ENCODE measurements at regions not wholly inside any gene's neighbourhood (a gene's known extent, or its start where the extent isn't known, plus 50 kb on each side); places are given as distances from the start of the nearest gene placed in this dataset.

DNA sequence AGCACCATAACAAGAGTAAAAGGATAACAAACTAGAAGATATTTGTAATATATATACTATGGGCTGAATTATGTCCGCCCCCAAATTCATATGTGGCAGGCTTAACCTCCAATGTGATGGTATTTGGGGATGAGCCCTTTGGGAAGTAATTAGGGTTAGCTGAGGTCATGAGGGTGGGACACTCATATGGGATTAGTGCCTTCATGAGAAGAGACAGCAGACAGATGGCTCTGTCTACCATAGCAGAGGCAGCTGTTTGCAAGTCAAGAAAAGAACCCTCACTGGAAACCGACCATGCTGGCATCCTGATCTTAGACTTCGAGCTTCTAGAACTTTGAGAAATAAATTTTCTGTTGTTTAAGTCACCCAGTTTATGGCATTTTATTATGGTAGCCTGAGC, 303.6 kb downstream of the LMO4 start:
- DNase-seq, result no peak

DNA sequence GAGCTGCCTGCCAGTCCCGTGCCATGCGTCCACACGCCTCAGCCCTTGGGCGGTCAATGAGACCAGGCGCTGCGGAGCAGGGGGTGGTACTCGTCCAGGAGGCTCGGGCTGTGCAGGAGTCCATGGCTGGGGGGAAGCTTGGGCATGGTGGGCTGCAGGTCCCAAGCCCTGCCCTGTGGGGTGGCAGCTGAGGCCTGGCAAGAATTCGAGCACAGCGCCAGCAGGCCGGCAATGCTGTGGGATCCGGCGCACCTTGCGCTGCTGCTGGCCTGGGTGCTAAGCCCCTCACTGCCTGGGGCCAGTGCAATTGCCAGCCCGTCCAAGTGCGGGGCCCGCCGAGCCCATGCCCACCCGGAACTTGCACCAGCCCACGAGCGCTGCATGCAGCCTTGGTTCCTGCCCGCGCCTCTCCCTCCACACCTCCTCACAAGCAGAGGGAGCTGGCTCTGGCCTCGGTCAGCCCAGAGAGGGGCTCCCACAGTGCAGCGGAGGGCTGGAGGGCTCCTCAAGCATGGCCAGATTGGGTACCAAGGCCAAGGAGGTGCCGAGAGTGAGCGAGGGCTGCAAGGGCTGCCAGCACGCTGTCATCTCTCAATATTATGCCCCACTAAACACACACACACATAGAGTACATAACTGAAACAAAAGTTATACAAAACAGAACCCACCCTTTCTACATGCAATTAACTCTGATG, 307.7 kb downstream of the LMO4 start:
- DNase-seq, result no peak

GRCh38 chr1:87638636-87639035, 310.0 kb downstream of the LMO4 start:
- DNase-seq, result no peak

DNA sequence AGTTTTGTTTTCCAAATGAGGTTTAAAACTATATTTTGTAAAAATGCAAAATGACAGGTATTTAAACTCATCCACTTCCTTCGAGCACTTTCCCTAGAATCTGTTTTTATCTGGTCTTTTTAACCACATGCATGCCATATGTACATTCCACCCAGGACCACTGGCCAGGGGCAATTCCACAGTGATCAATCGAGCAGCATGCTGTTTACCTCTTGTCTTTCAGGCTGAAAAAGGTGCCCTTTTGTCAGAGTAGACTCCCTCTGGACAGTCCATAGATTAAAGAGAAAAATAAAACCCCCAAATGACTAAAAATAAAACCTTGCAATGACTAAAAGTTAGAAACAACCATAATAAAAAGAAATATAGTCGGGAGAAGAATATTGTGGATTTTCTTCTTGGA, 313.3 kb downstream of the LMO4 start:
- no peak for DNase-seq

DNA sequence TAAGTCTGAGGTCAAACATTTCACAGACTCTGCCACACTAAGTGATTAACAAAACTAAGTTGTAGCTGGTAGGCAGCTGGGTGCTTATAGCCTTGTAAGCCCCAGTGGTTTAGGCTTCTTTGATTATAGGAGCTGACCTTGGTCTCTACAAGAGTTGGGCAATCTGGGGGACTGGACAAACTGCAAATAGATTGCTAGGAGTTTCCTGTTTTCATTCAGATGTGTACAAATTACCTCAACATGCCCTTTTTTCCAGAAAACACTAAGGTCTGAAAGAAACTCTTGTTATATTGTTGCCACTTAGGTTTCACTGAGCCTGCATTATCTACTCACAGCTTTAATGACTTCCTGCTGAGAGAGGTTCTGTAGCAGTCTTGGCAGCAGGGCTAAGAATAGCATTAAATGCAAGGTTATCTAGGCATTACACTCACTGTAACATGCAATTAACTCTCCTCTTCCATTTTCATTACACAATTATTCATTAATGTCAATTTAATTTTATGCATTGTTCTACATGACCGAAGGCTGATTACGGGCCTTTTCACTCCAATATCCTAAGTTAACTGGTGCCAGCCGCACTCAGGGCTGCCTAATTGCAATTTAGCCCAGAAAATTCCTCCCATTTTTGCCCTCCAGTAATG, 314.0 kb downstream of the LMO4 start:
- no peak for DNase-seq

DNA sequence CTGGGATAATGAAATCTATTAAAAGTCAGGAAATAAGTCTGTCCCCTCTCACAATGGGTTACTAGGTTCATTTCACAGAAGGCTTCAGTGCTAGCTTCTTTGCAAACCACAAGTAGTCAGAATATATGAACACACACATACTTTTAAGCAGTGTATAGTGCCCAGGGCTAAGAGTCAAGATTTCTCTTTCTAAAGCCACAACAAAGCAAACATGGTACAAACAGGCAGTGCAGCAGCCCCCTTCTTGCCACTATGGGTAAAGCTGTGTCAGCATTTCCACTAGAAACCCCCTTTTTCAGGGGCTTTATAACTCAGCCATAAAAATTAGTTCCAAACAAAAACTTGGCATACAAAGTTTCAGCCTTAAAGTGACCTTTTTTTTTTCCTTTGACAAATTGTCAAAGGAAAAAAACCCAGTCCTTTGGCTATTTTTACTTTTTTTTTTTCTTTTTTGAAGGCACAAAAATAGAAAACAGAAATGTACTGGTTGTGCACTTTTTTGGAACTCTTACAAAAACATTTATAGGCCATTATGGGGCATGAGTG, 315.4 kb downstream of the LMO4 start:
- DNase-seq, result no peak

- DNase-seq, result no peak
These were observed 316.0 kb downstream of the LMO4 start for GRCh38 chr1:87644579-87645190.

DNA sequence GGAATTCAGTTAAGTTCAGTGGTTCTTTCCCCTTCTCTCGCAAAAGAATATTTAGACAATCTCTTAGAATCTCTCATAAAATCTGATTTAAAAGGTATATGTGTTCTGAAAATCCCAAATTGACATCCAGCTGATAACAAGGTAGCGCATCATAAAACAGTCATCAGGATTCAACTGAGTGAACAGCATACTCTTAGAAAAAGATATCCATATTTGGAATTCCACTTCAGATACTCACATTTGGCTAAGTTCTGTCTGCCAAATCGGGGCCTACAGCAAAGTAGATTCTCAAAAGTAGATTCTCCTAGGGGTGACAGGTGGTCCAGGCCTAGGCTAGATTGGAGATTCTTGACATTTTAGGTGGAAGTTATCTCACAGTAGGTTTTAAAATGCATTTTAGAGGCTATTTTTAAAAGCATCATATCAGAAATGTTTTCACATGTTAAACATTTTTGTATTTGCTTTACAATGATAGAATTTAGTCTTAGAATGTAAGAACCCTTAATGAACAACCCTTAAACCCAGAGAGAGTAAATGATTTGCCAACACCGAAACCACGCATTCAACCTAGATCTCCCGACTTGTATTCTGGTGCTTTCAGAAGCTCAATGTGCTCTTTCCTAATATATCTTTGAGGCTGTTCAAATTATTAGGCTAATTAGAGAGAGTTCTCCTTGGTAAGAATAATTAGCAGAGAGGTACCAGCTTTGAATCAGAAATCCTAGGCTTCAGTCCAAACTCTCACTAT, 318.9 kb downstream of the LMO4 start:
- no peak for DNase-seq

- no peak for DNase-seq
These were observed 319.8 kb downstream of the LMO4 start for GRCh38 chr1:87648323-87649119.

DNA sequence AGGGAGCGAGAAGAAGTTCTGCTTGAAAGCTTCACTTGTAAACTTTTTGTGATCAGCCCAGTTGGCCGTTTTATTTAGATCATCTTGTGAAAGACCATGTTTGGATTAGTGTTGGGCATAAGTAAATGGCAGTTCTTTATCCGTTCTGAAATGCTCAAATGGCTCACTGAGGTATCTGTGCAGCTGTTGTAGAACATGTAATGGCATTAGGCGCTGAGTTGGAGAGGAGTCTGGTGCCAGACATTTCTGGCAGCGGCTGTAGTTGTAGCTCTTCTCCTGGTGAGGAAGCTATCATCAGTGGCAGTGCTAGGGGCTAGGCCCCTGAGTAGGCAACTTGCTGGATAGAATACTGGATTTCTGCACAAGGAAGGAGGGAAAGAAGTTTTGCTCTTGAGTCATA, 321.6 kb downstream of the LMO4 start:
- DNase-seq, result no peak

DNA sequence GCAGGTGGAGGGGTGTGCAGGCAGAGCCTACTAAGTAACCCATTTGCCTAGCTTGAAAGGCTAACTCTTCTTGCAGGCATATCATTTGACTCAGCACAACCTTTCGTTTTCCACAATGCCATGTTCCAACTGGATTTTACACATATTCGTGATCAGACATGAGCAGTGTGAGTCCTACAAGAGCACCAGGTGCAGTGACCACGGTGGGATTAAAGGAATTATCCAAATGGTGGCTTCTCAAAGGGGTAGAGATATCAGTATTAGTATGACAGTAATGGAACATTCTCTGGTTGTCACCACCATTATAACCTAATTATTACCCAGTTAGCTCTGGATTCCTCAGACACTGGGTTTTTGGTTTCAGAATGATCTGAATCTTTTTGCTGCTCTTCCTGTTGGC, 323.5 kb downstream of the LMO4 start:
- DNase-seq, result no peak

- DNase-seq, result no peak
These were observed 336.5 kb downstream of the LMO4 start for GRCh38 chr1:87665151-87665550.

DNA sequence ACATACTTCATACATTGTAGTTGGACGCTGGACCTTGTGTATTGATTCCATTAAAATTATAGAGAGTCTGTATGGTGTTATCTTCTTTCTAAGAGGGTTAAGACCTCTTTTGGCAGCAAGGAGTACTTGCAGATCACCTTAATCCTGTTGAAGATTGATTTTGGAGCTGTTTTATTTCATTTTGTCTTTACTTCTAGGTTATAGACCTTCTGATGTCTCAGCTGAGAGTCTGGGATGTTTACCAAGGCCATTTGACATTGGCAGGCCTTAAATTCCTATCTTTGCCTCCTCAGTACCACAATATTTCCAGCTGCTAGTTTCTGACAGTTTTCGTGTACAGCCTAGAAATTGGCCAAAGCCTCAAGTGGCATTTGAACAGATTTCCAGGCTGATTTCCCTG, 338.0 kb downstream of the LMO4 start:
- DNase-seq, result no peak

DNA sequence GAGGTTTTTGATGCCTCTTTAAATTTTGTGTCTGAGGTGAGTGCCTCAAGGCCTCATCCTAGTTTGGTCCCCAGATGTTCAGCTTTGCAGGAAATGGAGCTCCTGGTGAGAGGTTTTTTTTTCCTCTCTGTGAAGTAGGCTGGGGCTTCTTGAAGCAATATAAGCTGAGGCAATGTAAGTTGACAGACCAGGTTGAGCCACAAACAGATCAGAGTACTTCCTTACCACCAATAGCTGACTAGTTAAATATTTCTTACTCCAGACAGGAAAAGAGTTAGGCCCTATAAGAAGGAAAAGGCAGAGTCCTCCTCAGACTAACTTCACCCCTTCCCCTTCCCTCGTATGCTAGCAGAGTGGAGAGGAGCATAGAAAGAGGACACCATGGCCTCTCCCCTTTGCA, 341.0 kb downstream of the LMO4 start:
- no peak for DNase-seq

DNA sequence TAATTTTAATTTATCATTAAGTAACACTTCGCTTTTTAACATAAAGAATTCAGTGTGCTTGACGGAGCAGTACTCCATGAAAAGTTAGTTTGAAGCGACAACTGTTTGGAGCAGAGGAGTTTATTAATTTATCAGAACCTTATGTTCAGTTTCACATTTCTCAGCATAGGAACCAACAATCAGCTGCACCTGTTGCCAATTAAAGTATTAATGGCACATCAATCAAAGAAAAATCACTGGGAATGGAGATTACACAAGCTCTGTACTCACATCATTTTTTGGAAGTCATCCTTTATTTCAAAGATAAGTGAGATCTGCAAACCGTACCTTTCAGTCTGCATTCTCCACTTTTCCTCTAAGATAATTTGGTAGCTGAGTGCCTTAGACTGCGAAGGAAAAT, 344.6 kb downstream of the LMO4 start:
- DNase-seq, result no peak

- no peak for DNase-seq
These were observed 345.1 kb downstream of the LMO4 start for GRCh38 chr1:87673748-87674147.

DNA sequence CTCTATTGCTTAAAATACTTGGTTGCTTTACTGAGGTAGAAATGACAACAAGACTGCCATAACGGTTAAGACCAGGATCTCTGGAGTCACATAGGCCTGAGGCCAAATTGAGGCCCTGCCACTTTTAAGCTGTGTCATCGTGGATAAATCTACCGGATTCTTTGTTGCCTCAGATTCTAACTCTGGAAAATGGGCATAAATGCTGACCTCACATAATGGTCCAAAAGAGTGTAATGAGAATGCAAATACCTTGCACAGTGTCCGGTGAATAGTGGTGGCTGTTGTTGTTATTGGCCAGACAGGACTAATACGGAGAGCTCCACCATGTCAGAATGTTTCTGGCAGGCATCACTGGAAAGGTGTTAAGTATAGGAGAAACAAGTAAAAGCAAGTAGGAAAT, 346.1 kb downstream of the LMO4 start:
- no peak for DNase-seq

GRCh38 chr1:87678266-87678665, 349.6 kb downstream of the LMO4 start:
- no peak for DNase-seq

DNA sequence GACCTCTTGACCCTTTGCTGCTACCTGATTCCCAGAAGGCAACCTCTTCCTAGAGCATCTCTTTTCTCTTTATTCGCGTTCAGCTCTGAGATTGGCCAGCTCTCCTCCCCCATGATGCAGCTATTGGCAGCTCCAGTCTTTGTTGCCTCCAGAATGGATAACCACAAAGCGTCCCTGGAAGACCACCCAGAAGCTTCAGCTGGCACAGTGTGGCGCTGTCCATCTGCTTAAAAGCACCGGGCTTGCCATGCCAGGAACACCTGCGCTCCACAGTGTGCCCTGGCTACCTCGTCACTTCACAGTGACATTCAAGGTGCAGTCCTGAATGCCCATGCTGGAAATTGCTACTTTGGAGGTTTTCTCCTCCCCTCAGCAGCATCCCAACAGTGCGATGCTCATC, 353.9 kb downstream of the LMO4 start:
- no peak for DNase-seq

DNA sequence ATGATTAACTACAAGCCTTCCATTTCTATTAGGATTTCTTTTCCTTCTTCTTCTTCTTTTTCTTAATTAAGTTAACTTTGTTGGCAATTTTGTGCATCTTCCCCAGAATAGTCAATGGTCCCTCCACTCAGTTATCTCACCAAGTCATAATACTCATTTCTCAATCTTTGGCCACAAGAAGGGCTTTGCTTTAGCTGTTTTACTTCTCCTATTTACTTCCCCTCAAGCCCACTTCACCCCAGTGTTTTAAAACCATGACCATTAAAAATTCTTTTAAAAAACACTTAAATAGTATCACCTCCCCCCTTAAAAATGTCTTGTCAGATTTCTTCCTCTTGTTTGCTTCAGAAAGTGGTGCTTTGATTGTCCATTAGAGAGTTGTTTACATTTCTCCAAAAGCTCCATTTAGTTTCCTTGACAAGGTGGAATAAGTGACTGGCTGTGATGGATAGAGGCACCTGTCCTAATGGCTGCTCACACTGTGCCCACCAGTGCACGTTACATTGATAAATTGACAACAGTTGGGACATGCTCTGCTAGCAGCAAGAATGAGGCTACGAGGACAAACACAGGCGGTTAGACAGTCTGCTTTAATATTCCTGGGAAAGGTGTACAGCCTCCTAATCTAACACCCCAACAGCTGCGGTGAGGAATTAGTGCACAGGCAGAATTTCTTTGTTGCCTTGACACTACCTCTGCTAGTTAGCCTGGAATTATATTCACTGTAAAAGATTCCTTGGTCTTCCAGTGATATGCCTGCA, 354.7 kb downstream of the LMO4 start:
- no peak for DNase-seq

GRCh38 chr1:87684194-87684593, 355.5 kb downstream of the LMO4 start:
- DNase-seq, result no peak

DNA sequence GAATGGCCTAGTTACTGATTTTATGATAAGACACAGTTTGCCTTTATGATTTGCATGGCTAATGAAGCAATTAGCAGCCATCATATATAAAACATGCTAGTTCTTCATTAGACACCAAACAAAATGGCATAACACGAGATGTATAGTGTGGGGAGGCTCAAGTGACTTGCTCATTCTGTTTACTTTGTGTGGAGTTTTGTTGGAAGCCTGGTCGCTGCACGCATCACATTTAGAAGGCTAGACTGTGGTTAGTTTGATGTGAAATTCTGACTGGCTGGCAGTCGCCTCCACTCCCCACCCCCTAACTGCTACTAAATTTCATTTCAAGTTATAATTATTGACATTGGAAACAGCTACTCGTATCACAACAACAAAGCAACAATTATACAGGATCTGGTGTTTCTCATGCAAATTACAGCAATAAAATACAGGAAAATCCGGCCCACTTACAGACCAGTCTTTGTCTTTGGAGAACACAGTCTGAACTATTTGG, 356.1 kb downstream of the LMO4 start:
- no peak for DNase-seq
